ENCODE measurements at regions not wholly inside any gene's neighbourhood (a gene's known extent, or its start where the extent isn't known, plus 50 kb on each side); places are given as distances from the start of the nearest gene placed in this dataset.

GRCh38 chr1:200228486-200228885, 181.3 kb downstream of the ZNF281 start:
- TF ChIP-seq POLR2AphosphoS5 (IDR thresholded peaks at IDR 0.05; ENCODE audit: low read depth) = no peak
- TF ChIP-seq, protein P1, sequence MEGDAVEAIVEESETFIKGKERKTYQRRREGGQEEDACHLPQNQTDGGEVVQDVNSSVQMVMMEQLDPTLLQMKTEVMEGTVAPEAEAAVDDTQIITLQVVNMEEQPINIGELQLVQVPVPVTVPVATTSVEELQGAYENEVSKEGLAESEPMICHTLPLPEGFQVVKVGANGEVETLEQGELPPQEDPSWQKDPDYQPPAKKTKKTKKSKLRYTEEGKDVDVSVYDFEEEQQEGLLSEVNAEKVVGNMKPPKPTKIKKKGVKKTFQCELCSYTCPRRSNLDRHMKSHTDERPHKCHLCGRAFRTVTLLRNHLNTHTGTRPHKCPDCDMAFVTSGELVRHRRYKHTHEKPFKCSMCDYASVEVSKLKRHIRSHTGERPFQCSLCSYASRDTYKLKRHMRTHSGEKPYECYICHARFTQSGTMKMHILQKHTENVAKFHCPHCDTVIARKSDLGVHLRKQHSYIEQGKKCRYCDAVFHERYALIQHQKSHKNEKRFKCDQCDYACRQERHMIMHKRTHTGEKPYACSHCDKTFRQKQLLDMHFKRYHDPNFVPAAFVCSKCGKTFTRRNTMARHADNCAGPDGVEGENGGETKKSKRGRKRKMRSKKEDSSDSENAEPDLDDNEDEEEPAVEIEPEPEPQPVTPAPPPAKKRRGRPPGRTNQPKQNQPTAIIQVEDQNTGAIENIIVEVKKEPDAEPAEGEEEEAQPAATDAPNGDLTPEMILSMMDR (IDR thresholded peaks at IDR 0.05; ENCODE audit: insufficient read depth, low read length) = no peak
- no peak for TF ChIP-seq SPI1 (IDR thresholded peaks at IDR 0.05; ENCODE audit: borderline replicate concordance, low read depth)
- TF ChIP-seq, protein P2, sequence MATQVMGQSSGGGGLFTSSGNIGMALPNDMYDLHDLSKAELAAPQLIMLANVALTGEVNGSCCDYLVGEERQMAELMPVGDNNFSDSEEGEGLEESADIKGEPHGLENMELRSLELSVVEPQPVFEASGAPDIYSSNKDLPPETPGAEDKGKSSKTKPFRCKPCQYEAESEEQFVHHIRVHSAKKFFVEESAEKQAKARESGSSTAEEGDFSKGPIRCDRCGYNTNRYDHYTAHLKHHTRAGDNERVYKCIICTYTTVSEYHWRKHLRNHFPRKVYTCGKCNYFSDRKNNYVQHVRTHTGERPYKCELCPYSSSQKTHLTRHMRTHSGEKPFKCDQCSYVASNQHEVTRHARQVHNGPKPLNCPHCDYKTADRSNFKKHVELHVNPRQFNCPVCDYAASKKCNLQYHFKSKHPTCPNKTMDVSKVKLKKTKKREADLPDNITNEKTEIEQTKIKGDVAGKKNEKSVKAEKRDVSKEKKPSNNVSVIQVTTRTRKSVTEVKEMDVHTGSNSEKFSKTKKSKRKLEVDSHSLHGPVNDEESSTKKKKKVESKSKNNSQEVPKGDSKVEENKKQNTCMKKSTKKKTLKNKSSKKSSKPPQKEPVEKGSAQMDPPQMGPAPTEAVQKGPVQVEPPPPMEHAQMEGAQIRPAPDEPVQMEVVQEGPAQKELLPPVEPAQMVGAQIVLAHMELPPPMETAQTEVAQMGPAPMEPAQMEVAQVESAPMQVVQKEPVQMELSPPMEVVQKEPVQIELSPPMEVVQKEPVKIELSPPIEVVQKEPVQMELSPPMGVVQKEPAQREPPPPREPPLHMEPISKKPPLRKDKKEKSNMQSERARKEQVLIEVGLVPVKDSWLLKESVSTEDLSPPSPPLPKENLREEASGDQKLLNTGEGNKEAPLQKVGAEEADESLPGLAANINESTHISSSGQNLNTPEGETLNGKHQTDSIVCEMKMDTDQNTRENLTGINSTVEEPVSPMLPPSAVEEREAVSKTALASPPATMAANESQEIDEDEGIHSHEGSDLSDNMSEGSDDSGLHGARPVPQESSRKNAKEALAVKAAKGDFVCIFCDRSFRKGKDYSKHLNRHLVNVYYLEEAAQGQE (IDR thresholded peaks at IDR 0.05; ENCODE audit: insufficient replicate concordance, low read depth) = no peak
- TF ChIP-seq GABPA (IDR thresholded peaks at IDR 0.05; ENCODE audit: low read depth) = no peak
- DNase-seq (ENCODE audit: low read depth in 1 of 2, low spot score in 1 of 2) = no peak
- Histone ChIP-seq H3K27me3 (ENCODE audit: insufficient read depth, poor library complexity, severe bottlenecking) (peaks cover 6% of the 10 kb centered on the region), H3K4me3 (replicated peaks; ENCODE audit: insufficient read depth, low read length) (no peak overlapping the region), H3K27ac (replicated peaks) (no peak overlapping the region)

DNA sequence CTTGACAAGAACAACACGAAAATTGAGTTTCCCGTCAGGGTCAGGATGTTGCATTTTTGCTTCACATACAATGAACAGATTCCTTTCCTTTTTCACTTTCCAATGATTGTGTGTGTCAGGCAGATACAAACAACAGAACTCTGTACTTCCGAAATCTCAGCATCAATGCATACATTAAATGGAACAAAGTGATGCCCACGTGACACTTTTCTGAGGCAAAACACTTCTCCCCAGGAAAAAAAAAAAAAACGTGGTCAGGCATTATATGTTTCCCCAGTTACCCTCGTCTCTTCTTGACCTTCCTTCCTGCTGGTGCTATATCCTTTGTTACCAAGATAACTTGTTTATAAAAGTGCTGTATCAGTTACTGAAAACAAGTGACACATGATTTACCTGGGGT, 181.8 kb downstream of the ZNF281 start:
- TF ChIP-seq, protein P1 (IDR thresholded peaks at IDR 0.05; ENCODE audit: insufficient read depth, low read length) = no peak
- H3K4me3 ChIP-seq (replicated peaks; ENCODE audit: insufficient read depth, low read length) = no peak overlapping the region
- no peak for DNase-seq (ENCODE audit: low read depth in 1 of 2, low spot score in 1 of 2)
- H3K27me3 ChIP-seq (ENCODE audit: insufficient read depth, poor library complexity, severe bottlenecking) = peaks cover 6% of the 10 kb centered on the region
- no peak overlapping the region for H3K27ac ChIP-seq (replicated peaks)
